Type B pancreatic cell (in vitro differentiated cells): ENCODE measurements at regions not wholly inside any gene's neighbourhood (a gene's known extent, or its start where the extent isn't known, plus 50 kb on each side); places are given as distances from the start of the nearest gene placed in this dataset.
"Not testable (repeated sequence)": the region's sequence is repeated elsewhere in the genome, so short reads cannot be mapped to it uniquely, and the experiment has no call there.

Experiments
- DNase-seq: peaks from one replicate; pipeline ENCODE4 v3.0.0; 2021; ENCODE audit warnings: mixed read lengths; ENCODE audit not compliant: unreplicated experiment; ENCODE audit errors: extremely low spot score
- H3K27ac Mint-ChIP-seq: 2 replicates; pipeline ENCODE4 v1.8.0; 2021; ENCODE audit warnings: mild to moderate bottlenecking, mixed read lengths
- H3K27me3 Mint-ChIP-seq: 2 replicates; pipeline ENCODE4 v1.8.0; 2021; ENCODE audit warnings: mixed read lengths
- H3K36me3 Mint-ChIP-seq: 2 replicates; pipeline ENCODE4 v1.8.0; 2021; ENCODE audit warnings: mixed read lengths
- H3K4me1 Mint-ChIP-seq: one replicate; pipeline ENCODE4 v1.8.0; 2021; ENCODE audit warnings: mixed read lengths; ENCODE audit not compliant: unreplicated experiment
- H3K4me3 Mint-ChIP-seq: 2 replicates; pipeline ENCODE4 v1.8.0; 2021; ENCODE audit warnings: mild to moderate bottlenecking, mixed read lengths
- H3K9me3 Mint-ChIP-seq: 2 replicates; pipeline ENCODE4 v1.8.0; 2021; ENCODE audit warnings: mixed read lengths
- TF ChIP-seq, protein P1 (sequence below): fragments of 200-600 bp; sonication (generic); conservative IDR thresholded peaks from 2 replicates; pipeline ENCODE4 v1.5.0; 2021; ENCODE audit warnings: antibody characterized with exemption, mild to moderate bottlenecking

DNA sequence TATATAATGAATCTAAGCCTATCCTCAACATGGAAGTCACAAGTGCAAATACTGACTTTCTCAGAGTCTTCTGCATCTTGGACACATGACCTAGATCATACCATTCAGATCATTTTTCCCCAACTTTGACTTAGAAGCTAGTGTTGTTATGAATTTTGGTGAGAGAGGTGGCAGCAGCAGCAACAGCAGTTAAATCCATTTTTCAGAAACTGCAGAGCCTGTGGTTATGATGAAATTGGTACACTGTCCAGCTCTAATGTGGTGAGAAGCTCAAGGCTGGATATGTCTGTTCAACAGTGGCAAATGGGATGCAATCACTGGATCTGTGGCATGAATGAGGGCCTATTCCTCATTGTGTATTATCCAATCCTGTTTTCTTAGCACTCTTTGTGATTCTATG is 290.1 kb upstream of the SATB1 start:
- Mint-ChIP-seq H3K27me3 (no peaks in the 10 kb centered on the region), H3K27ac (no peak overlapping the region), H3K36me3 (no peaks in the 10 kb centered on the region), H3K4me3 (no peak overlapping the region), H3K4me1 (no peaks in the 10 kb centered on the region), H3K9me3 (no peaks in the 10 kb centered on the region)
- DNase-seq = no peak
- TF ChIP-seq, protein P1, sequence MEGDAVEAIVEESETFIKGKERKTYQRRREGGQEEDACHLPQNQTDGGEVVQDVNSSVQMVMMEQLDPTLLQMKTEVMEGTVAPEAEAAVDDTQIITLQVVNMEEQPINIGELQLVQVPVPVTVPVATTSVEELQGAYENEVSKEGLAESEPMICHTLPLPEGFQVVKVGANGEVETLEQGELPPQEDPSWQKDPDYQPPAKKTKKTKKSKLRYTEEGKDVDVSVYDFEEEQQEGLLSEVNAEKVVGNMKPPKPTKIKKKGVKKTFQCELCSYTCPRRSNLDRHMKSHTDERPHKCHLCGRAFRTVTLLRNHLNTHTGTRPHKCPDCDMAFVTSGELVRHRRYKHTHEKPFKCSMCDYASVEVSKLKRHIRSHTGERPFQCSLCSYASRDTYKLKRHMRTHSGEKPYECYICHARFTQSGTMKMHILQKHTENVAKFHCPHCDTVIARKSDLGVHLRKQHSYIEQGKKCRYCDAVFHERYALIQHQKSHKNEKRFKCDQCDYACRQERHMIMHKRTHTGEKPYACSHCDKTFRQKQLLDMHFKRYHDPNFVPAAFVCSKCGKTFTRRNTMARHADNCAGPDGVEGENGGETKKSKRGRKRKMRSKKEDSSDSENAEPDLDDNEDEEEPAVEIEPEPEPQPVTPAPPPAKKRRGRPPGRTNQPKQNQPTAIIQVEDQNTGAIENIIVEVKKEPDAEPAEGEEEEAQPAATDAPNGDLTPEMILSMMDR = no peak

- Mint-ChIP-seq H3K27me3 (no peaks in the 10 kb centered on the region), H3K4me1 (no peaks in the 10 kb centered on the region), H3K9me3 (no peaks in the 10 kb centered on the region), H3K27ac (no peak overlapping the region), H3K4me3 (no peak overlapping the region), H3K36me3 (no peaks in the 10 kb centered on the region)
- DNase-seq = no peak
- TF ChIP-seq, protein P1 = no peak
These were observed 288.4 kb upstream of the SATB1 start for GRCh38 chr3:18713577-18713951.

DNA sequence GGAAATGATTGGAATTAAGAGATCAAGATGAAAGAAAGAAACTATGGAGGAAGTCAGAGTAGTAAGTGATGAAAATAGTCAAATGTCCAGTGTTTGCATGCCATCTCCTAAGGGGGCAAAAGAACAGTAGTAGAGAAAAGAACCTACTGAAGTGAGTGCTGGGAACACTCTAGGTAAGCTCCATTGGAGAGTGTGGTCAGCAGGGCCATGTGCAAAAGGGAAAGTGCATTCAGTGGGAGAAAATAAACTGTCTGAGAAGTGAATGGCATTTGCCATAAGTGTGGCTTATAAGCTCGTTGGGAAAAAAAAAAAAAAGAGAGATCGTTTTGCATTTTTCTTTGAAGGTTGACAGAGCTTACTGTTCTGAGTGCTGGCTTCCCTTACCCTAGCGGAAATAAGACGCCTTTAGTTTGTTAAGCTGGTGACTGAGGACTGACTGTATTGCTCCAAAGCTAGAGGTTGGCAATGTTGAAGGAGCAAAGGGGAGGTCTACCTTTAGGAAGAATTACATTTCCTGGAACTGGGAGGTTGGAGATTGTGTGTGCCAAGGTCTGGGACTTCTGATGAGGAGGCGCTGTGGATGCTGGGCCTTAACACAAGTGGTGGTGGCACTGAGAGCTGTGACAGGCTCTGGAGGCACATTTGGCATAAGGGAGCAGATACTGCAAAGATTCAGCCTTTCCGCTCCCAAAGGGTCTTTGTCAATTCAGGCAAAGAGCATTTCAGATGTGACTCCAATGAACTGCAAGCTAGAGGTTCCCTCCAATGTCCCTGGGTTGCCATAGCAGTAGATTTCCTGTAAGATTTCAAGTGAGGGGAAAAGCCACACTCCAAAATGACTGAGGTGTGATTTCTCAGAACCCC is 287.8 kb upstream of the SATB1 start:
- Mint-ChIP-seq H3K36me3 (no peaks in the 10 kb centered on the region), H3K27me3 (no peaks in the 10 kb centered on the region), H3K4me3 (no peak overlapping the region), H3K9me3 (no peaks in the 10 kb centered on the region), H3K4me1 (no peaks in the 10 kb centered on the region), H3K27ac (no peak overlapping the region)
- DNase-seq = no peak
- TF ChIP-seq, protein P1 = no peak

DNA sequence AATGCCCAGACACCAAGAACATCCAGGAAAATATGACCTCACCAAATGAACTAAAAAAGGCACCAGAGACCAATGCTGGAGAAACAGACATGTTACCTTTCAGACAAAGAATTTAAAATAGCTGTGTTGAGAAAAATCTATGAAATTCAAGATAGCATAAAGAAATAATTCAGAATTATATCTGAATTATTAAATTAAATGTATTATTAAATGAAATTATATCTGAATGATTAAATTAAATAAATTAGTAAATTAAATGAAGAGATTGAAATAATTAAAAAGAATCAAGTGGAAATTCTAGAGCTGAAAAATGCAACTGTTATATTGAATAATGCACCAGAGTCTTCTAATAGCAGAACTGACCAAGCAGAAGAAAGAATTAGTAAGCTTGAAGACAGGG is 279.2 kb upstream of the SATB1 start:
- Mint-ChIP-seq H3K4me3 (no peak overlapping the region), H3K9me3 (peaks cover 13% of the 10 kb centered on the region), H3K4me1 (no peaks in the 10 kb centered on the region), H3K27me3 (no peaks in the 10 kb centered on the region), H3K36me3 (no peaks in the 10 kb centered on the region), H3K27ac (no peak overlapping the region)
- DNase-seq = no peak
- TF ChIP-seq, protein P1 = no peak

- H3K36me3 Mint-ChIP-seq = no peaks in the 10 kb centered on the region
- no peaks in the 10 kb centered on the region for H3K27me3 Mint-ChIP-seq
- no peak overlapping the region for H3K27ac Mint-ChIP-seq
- no peaks in the 10 kb centered on the region for H3K4me1 Mint-ChIP-seq
- TF ChIP-seq, protein P1 = no peak
- peaks cover 13% of the 10 kb centered on the region for H3K9me3 Mint-ChIP-seq
- H3K4me3 Mint-ChIP-seq = no peak overlapping the region
- DNase-seq = no peak
These were observed 278.7 kb upstream of the SATB1 start for GRCh38 chr3:18703798-18704197.

DNA sequence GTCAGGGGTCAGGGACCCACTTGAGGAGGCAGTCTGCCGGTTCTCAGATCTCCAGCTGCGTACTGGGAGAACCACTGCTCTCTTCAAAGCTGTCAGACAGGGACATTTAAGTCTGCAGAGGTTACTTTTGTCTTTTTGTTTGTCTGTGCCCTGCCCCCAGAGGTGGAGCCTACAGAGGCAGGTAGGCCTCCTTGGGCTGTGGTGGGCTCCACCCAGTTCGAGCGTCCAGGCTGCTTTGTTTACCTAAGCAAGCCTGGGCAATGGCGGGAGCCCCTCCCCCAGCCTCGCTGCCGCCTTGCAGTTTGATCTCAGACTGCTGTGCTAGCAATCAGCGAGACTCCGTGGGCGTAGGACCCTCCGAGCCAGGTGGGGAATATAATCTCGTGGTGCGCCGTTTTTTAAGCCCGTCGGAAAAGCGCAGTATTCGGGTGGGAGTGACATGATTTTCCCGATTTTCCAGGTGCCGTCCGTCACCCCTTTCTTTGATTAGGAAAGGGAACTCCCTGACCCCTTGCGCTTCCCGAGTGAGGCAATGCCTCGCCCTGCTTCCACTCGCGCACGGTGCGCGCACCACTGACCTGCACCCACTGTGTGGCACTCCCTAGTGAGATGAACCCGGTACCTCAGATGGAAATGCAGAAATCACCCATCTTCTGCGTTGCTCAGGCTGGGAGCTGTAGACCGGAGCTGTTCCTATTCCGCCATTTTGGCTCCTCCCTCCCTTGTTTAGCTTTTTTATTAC is 268.6 kb upstream of the SATB1 start:
- not testable (repeated sequence) for H3K27ac Mint-ChIP-seq, DNase-seq, H3K4me1 Mint-ChIP-seq, H3K36me3 Mint-ChIP-seq, H3K9me3 Mint-ChIP-seq, H3K27me3 Mint-ChIP-seq
- peak overlapping the region; percentile 36 for H3K4me3 Mint-ChIP-seq
